GM18951 (cell line): ENCODE measurements at regions not wholly inside any gene's neighbourhood (a gene's known extent, or its start where the extent isn't known, plus 50 kb on each side); places are given as distances from the start of the nearest gene placed in this dataset.

Experiments used
- POLR2A ChIP-seq: IDR thresholded peaks from 4 replicates; pipeline ENCODE4 v1.6.1; 2011; ENCODE audit warnings: mild to moderate bottlenecking; ENCODE audit not compliant: insufficient read length, insufficient read depth; ENCODE audit errors: extremely low read depth
- in situ Hi-C: fragments of 300-500 bp; cut with MboI; formaldehyde crosslinking; loops from one replicate; pipeline ENCODE4 v1.12.0; 2022; ENCODE audit warnings: low sequenced_read_pairs, mixed read lengths, inconsistent platforms; ENCODE audit not compliant: unreplicated experiment

DNA sequence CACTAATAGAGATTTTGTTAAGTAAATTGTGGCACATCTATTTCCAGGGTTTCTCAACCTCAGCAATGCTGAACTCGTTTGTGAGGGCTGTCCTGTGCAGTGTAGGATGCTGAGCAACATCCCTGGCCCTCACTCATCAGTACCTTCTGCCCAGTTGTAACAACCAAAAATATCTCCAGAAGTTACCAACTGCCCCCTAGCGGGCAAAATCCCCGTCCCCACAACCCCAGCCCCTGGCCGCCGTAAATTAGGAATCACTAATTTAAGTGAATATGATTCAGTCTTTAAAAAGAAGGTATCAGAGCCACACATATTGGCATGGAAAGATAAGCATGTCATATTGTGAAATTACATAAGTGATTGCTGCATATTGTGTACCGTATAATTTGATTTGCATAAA lies 123.4 kb downstream of the ASB9 start:
- in situ Hi-C loops: no loop called here
- no peak for TF ChIP-seq POLR2A

DNA sequence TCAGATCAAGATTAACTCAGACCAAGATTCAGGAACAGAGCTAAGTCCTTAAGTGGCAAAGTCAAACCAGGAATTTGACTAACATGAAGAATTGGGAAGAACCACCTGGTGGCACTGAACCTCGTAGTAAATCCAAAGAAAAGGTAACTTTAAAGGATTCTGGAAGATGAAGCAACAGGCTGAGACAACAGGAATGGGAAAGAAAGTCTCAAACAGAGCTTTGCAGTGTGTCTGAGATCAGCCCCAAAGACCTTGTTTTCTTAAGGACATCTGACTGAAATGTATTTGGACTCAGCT lies 126.1 kb downstream of the ASB9 start:
- in situ Hi-C loops: no loop called here
- no peak for TF ChIP-seq POLR2A

GRCh38 chrX:15143050-15143824 lies 126.6 kb downstream of the ASB9 start:
- in situ Hi-C loops: no loop called here

GRCh38 chrX:15142084-15142715 lies 127.7 kb downstream of the ASB9 start:
- in situ Hi-C loops: no loop called here

More at GRCh38 chrX:15143050-15143824, 126.6 kb downstream of the ASB9 start:
- TF ChIP-seq POLR2A: no peak

GRCh38 chrX:15136795-15137194 lies 133.1 kb downstream of the ASB9 start:
- in situ Hi-C loops: no loop called here
- TF ChIP-seq POLR2A: no peak

More at GRCh38 chrX:15142084-15142715, 127.7 kb downstream of the ASB9 start:
- no peak for TF ChIP-seq POLR2A

- TF ChIP-seq POLR2A: no peak
- in situ Hi-C loops: no loop called here
Observed at GRCh38 chrX:15129412-15129811, 140.5 kb downstream of the ASB9 start.

- in situ Hi-C loops: no loop called here
- no peak for TF ChIP-seq POLR2A
Observed at GRCh38 chrX:15128861-15129260, 141.0 kb downstream of the ASB9 start.

GRCh38 chrX:15127010-15127409 lies 142.9 kb downstream of the ASB9 start:
- TF ChIP-seq POLR2A: no peak
- in situ Hi-C loops: no loop called here

DNA sequence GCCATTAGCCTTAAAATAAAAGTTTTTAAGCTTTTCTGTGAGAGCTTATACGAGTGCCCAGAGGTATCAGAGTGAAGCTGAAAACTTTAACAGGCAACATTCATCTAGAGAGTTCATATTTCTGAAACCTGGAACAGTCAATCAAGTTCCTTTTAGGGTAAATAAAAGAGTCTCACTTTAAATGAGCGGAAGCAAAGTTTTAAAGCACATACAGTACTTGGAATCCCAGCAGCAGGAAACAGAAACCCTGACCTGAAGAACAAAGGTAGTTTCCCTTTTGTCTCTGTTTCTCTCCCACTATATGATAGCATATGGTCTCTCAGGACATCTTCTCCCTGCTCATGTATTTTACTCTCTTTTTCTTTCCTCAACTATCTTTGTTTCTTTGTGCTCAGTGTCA lies 153.0 kb downstream of the ASB9 start:
- in situ Hi-C loops: no loop called here
- no peak for TF ChIP-seq POLR2A

- in situ Hi-C loops: no loop called here
- no peak for TF ChIP-seq POLR2A
Observed at GRCh38 chrX:15114743-15115566, 154.9 kb downstream of the ASB9 start.

- TF ChIP-seq POLR2A: no peak
- in situ Hi-C loops: no loop called here
Observed at GRCh38 chrX:15107367-15107988, 162.4 kb downstream of the ASB9 start.

DNA sequence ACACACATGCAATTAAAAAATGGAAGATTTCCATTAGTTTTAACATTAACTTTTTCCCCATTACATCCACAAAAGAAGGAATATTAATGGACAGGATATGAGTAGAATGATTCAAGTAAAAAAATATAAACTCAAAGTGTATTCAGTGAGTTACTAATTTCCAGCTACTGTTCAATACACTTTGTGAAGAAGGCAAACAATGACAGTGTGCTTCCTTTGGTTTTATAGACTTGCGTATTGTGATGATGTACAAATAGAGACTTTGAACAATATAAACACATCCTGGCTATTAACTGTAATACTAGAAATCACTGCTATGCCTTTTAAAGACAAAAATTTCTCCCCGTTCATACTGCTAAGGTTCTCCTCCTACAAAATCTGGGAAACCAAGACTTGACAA lies 171.4 kb downstream of the ASB9 start:
- in situ Hi-C loops: no loop called here
- no peak for TF ChIP-seq POLR2A

GRCh38 chrX:15087747-15088146 lies 182.1 kb downstream of the ASB9 start:
- TF ChIP-seq POLR2A: no peak
- in situ Hi-C loops: no loop called here
